IPS DF 19.7 (cell line): ENCODE measurements at regions not wholly inside any gene's neighbourhood (a gene's known extent, or its start where the extent isn't known, plus 50 kb on each side); places are given as distances from the start of the nearest gene placed in this dataset.

Experiments
- DNase-seq: peaks from one replicate; pipeline ENCODE4 v3.0.0-alpha.2; 2013; ENCODE audit warnings: low read depth, low spot score

DNA sequence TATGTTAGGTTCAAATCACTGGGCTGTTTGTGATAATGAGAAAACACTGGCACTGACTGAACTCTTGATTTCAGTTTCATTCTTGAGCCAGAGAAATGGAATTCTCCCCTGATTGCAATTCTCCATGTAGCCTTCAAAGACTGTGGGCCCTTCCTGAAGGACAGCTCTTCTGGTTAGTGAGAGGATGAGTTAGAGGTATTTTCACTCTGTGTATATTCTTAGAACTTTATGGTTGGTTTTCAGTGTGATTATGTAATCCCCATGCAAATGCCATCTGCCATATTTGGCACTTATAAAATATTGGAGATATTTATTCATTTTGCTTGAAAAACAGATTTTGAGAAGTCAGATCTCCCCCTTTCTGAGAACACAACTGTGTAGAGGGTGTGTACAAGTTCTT, 323.7 kb downstream of the SLC4A3 start:
- no peak for DNase-seq

DNA sequence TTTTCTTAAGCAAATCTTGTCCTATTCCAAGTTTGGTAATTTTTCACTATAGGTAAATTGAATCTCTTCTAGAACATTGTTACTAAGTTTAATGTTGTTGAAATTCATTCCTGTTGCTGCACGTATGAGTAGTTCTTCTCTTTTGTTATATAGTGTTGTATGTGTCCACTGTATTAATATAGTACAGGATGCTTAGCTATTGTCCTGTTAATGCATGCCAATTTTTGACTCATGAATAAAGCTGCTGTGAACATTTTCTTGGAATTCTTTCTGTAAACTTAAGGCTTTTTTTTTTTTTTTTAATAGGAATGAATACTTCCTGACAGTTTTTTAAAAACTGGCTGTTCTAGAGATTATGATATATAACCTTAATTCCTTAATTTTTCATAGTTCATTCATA, 326.9 kb downstream of the SLC4A3 start:
- no peak for DNase-seq

DNA sequence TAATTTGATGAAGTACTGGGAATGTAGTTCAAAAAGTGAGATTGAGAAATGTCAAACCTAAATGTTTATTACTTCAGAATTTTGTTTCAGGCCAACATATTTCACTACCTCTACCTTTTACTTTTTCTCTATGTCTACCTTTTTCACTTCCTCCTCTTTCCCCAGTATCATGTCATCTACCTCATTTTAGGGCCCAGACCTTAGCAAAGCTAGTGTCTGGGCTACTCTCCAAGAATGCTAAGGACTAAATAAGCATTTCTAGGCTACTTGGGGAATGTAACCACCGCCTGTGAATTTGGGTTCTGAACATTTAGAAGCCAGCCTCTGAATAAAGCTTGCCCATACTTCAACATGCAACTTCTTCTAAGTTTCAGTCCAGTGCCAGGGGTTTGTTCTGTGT, 330.4 kb downstream of the SLC4A3 start:
- DNase-seq: no peak

DNA sequence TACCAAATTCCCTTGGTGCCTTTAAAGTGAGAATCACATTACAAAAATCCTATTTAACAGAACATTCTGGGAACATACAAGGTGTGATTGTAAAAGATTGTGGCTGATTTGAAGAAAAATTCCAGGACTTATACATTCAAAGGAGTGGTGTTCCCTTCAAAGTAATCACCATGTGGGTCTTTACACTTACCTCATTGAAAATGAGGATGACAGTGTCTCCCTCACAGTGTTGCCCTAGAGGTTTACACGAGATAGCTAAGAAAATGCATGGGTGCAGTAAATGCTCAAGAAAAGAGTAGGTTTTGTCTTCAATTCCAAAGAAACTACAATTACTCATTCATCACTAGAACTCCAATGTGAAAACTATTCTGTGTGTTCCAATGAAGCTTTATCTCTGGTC, 331.5 kb downstream of the SLC4A3 start:
- no peak for DNase-seq

DNA sequence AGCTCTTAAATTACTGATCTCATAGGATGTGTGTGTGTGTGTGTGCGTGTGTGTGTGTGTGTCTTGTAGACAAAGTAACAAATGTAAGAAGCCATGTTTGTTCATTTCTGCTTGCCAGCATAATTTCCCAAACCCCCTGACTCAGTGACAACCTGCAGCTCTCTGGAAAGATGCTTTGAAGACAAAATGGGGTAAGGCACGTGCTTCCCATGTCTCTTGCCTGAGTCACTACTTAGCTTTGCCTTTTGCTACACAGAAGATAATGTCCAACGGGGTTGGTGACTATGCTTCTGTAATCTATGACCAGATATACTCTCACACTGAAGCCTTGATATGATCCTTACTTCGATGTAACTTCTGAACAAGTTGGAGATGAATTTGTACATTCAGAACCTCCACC, 332.0 kb downstream of the SLC4A3 start:
- no peak for DNase-seq

- no peak for DNase-seq
These were observed 334.6 kb downstream of the SLC4A3 start for GRCh38 chr2:219961947-219962498.

DNA sequence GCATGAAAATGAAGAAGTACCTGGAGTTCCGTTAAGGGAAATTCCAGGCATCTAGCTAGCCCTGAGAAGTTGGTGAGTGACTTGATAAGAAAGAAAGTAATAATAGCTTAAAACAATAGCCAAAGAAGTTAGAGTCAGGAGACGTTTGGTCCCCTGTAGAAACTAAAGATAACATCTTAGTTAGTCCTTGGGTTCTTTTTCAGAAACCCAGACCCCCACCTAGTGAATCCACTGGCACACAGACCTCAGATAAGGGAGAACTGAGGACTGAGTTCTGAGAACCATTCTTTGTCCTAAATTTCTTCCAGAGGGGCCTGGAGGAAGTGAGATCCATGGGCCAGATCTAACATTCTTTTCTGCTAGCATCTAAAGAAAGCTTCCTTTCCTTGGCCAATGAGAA, 335.4 kb downstream of the SLC4A3 start:
- no peak for DNase-seq

DNA sequence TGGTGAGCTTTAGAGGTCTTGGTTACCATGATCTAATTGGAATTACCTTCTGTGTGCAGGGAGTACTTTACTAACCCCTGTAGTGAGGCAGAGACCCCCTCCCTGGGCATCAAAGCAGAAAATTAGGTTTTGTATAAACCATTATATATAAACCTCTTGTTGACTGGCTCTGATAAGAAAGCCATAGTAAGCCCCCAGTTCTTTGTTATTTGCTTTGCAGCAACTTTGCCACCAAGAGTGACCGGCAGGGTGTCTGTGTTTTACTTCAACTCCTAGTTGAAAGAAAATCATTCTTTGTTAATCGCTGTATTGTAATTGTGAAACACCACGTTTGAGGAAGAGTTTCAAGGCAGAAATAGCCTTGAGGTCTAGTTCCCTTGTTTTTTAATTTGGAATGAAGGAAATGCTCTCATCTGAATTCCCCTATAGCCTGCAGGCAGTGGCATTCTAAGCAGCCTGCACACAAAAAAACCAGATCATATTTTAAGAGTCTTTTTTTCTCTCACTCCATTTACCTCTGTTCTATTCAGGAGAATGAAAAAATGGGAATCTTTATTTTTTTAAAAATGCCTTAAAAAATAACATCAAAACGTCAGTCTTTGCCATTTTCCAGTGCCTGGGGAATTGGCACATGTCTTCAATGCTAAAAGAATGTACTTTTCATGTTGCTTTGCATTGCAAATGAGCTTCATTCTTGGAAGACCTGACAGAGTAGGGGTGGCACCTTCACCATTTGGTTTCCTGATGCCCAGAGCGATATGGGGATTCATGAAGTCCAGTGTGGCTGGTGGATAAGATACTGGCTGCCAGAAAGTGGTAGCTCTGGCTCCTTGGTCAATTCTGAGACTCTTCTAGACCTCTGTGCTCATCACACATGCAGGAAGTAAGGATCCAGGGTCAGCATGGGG, 338.1 kb downstream of the SLC4A3 start:
- peak; percentile 40 for DNase-seq

DNA sequence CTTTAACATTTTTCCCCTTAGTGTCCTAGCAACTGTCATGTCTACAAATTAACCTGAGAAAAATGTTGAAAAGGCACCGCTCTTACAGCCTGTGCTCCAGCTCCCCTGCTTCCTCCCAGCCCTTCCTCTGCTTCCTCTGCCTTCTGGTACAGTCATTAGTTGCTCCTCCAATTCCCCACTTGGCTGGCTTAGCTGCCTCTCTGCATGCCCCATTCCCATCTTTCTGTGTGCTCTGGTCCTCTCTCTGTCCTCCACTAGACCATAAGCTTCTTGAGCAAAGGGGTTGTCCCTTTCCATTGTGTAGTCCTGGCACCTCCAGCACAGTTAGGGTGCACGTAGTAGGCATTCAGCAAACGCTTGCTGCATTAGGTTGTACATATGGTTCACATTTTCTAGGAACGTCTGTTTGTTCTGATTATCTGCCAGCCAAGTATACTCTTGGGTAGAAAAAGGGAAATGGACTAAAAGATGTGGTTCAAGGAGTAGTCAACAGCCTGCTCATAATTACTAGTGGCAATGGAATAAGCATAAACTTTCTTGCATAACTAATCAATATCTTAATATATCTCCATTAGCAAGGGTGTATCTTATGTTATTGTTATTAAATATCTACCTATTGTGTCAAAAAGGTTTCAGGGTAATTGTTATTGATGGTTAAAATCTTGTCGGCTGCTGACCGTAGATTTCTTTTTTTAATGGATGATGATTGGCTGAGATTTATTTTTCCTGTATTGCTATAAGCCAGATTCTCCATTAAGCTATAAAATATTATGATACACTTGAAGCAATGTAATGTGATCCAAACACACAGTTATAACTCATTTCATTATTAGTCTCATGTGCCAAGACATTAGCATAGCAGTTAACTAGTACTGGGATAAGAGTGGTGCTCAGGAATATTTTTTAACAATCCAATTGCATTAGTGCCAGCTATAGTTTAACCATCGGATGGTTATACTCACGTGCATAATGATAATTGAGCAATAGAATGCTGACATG, 340.1 kb downstream of the SLC4A3 start:
- no peak for DNase-seq

- DNase-seq: no peak
These were observed 341.4 kb downstream of the SLC4A3 start for GRCh38 chr2:219968685-219969345.

GRCh38 chr2:219969508-219969907, 342.1 kb downstream of the SLC4A3 start:
- no peak for DNase-seq

- DNase-seq: no peak
These were observed 345.7 kb downstream of the SLC4A3 start for GRCh38 chr2:219973136-219973535.

- DNase-seq: no peak
These were observed 349.4 kb downstream of the SLC4A3 start for GRCh38 chr2:219976871-219977270.

DNA sequence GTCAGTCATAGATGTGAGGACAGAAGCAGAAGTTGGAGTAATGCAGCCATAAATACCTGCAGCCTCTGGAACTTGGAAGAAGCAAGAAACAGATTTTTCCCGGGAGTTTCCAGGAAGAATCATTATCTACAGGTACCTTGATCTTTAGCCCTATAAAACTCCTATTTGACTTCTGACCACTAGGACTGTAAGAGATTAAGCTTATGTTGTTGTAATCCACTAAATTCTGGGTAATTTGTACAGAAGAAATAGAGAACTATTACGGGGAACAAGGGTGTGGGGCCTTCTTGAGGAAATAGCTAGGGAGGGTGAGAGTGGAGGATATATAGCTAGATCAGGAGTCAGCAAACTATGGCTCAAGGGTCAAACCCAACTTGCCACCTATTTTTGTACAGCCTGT, 353.2 kb downstream of the SLC4A3 start:
- no peak for DNase-seq

- DNase-seq: no peak
These were observed 356.4 kb downstream of the SLC4A3 start for GRCh38 chr2:219983836-219984235.

DNA sequence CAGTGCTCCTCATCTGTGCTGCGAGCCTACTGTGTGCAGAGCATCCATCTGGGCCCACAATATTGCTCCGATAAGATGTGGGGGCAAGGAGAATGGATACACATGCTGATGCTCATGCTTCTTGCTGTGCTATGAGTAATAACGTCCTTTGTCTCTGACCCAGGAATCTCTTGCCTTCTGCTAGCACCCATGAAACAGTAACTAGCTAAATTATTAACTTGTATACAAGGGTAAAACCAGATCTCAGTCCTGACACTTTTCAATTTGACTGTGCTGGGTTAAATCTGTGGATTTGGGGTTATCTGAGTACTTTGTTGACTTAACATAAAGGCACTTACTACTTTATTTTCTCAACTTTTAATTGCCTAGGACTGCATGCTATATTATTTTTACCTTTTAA, 357.6 kb downstream of the SLC4A3 start:
- no peak for DNase-seq

GRCh38 chr2:219987830-219988229, 360.4 kb downstream of the SLC4A3 start:
- no peak for DNase-seq

DNA sequence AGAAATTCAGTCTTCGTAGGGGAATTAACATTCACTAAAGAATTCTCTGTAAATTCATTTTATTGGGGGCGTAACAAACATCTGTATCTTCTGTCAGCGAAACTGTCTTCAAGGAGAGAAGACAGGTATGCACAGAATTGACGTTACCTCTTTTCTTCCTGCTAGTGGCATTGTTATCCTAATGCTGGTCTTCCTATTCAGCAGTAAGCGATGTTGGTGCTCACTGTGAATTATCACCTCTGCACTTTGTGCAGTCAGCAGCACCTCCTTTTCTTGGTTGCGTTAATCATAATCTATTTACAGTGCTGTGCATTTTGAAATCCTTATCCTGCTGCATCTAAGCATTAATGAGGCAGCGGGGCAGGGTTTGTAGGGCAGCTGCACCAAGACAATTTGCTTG, 362.3 kb downstream of the SLC4A3 start:
- no peak for DNase-seq

GRCh38 chr2:219991116-219991515, 363.7 kb downstream of the SLC4A3 start:
- DNase-seq: no peak

GRCh38 chr2:219995399-219995798, 368.0 kb downstream of the SLC4A3 start:
- DNase-seq: no peak

DNA sequence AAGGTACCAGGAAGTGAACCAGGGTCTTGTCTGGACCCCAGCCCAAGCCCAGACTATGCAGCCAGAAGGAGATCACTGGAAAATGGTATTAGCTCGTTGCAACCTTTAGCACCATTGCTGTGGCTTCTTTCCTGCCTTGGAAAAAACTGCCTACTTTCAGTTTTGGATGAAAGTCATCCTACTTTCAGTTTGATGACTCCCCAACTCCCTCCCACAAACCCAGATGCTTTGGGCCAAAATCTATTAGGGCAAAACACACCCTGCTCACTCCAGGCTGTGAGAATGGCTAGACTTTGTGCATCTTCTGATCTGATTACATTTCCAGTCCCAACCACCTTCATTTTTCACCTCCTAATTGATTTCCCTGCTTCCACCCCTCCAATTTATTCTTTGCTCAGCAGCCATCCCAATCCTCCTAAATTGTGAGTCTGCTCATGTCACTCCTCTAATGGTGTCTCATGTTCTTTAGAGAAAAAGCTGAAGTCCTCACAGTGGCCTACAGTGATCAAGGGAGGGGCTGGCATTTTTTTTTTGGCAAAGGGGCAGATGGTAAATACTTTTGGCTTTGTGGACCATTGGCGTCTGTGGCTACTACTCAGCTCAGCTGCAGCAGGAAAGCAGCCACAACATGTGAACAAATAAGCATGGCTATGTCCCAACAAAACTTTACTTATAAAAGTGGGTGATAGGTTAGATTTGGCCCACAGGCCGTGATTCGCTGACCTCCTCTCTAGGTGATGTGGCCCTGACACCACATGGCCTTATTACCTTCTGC, 368.7 kb downstream of the SLC4A3 start:
- DNase-seq: no peak
